UCSD-AML1 (cell line): ENCODE measurements at regions not wholly inside any gene's neighbourhood (a gene's known extent, or its start where the extent isn't known, plus 50 kb on each side); places are given as distances from the start of the nearest gene placed in this dataset.
"Not testable (repeated sequence)": the region's sequence is repeated elsewhere in the genome, so short reads cannot be mapped to it uniquely, and the experiment has no call there.

ENCODE experiments used
- DNase-seq: peaks from one replicate; lab custom pipeline; 2025; ENCODE audit not compliant: unreplicated experiment; lab: John Stamatoyannopoulos, UW

GRCh38 chr12:31822761-31823160 is 93.9 kb upstream of the AMN1 start:
- no peak for DNase-seq

- DNase-seq: no peak
Observed at GRCh38 chr12:31821484-31821883, 92.7 kb upstream of the AMN1 start.

- no peak for DNase-seq
Observed at GRCh38 chr12:31820832-31821231, 92.0 kb upstream of the AMN1 start.

GRCh38 chr12:31819427-31819826 is 90.6 kb upstream of the AMN1 start:
- DNase-seq: no peak

- DNase-seq: no peak
Observed at GRCh38 chr12:31818623-31819268, 89.9 kb upstream of the AMN1 start.

- no peak for DNase-seq
Observed at GRCh38 chr12:31817120-31817519, 88.3 kb upstream of the AMN1 start.

GRCh38 chr12:31815096-31815495 is 86.3 kb upstream of the AMN1 start:
- no peak for DNase-seq

GRCh38 chr12:31813305-31813704 is 84.5 kb upstream of the AMN1 start:
- DNase-seq: no peak

GRCh38 chr12:31807773-31808097 is 78.9 kb upstream of the AMN1 start:
- no peak for DNase-seq

GRCh38 chr12:31807081-31807772 is 78.4 kb upstream of the AMN1 start:
- not testable (repeated sequence) for DNase-seq

GRCh38 chr12:31805681-31806080 is 76.9 kb upstream of the AMN1 start:
- not testable (repeated sequence) for DNase-seq

- DNase-seq: not testable (repeated sequence)
Observed at GRCh38 chr12:31804707-31805106, 75.9 kb upstream of the AMN1 start.

- no peak for DNase-seq
Observed at GRCh38 chr12:31804185-31804504, 75.3 kb upstream of the AMN1 start.

- no peak for DNase-seq
Observed at GRCh38 chr12:31803306-31804184, 74.7 kb upstream of the AMN1 start.

GRCh38 chr12:31801872-31802271 is 73.1 kb upstream of the AMN1 start:
- DNase-seq: no peak

- no peak for DNase-seq
Observed at GRCh38 chr12:31797230-31797872, 68.5 kb upstream of the AMN1 start.

GRCh38 chr12:31796270-31796951 is 67.6 kb upstream of the AMN1 start:
- DNase-seq: no peak

GRCh38 chr12:31794745-31795144 is 65.9 kb upstream of the AMN1 start:
- no peak for DNase-seq

- DNase-seq: not testable (repeated sequence)
Observed at GRCh38 chr12:31791265-31791664, 62.4 kb upstream of the AMN1 start.

GRCh38 chr12:31790759-31791158 is 61.9 kb upstream of the AMN1 start:
- DNase-seq: no peak

- DNase-seq: no peak
Observed at GRCh38 chr12:31785318-31785717, 56.5 kb upstream of the AMN1 start.
